T-cell (primary cell): ENCODE measurements at regions not wholly inside any gene's neighbourhood (a gene's known extent, or its start where the extent isn't known, plus 50 kb on each side); places are given as distances from the start of the nearest gene placed in this dataset.

Experiments used
- ATAC-seq, 4 experiments: fragments of 200-7000 bp in 3 of 4; fragments of 150-1000 bp in 1 of 4; cut with Tn5 transposase; replicated peaks in 1 of 4; 1 replicate in 3 of 4; 2 replicates in 1 of 4; pipeline ENCODE4 v1.10.0; 2021; ENCODE audit warnings: moderate library complexity in 3 of 4, mild to moderate bottlenecking in 2 of 4, moderate number of reproducible peaks in 1 of 4
- CTCF ChIA-PET, 2 donors: fragments of 300-600 bp; sonication (Branson Sonifier 250); formaldehyde crosslinking; loops; one replicate each; lab custom pipeline; 2022; ENCODE audit warnings: antibody characterized with exemption in 2 of 2; lab: Charles Lee
- POLR2A ChIA-PET, 2 donors: fragments of 300-600 bp; sonication (Branson Sonifier 250); formaldehyde crosslinking; loops; one replicate each; lab custom pipeline; 2022; ENCODE audit warnings: antibody characterized with exemption in 2 of 2; lab: Charles Lee
- DNase-seq, 35 experiments: peaks; one replicate each; pipeline versions ENCODE4 v3.0.0 to v3.0.0-alpha.2; 2013 to 2023
- H3K27ac ChIP-seq: one replicate; pipeline ENCODE4 v1.5.1; 2013; ENCODE audit warnings: low read length
- H3K27me3 ChIP-seq, 2 experiments: replicated peaks in 1 of 2; 1 replicate in 1 of 2; 2 replicates in 1 of 2; pipeline versions ENCODE4 v1.6.1 to v1.7.0; 2013; ENCODE audit warnings: low read length in 1 of 2, mixed read lengths in 1 of 2; ENCODE audit not compliant: control insufficient read depth in 2 of 2, insufficient read depth in 2 of 2; ENCODE audit errors: extremely low read depth in 1 of 2
- H3K36me3 ChIP-seq, 2 donors: 1 replicate in 1 of 2; 2 replicates in 1 of 2; pipeline versions ENCODE4 v1.6.1 to v1.7.0; 2013; ENCODE audit warnings: low read length in 1 of 2; ENCODE audit not compliant: control insufficient read depth in 2 of 2, insufficient read depth in 1 of 2; ENCODE audit errors: extremely low read depth in 1 of 2
- H3K4me1 ChIP-seq, 2 experiments: 1 replicate in 1 of 2; 2 replicates in 1 of 2; pipeline versions ENCODE4 v1.6.1 to v1.7.0; 2013; ENCODE audit warnings: low read length in 2 of 2, mixed read lengths in 1 of 2; ENCODE audit not compliant: insufficient read depth in 2 of 2, control insufficient read depth in 1 of 2; ENCODE audit errors: extremely low read depth in 1 of 2
- H3K4me3 ChIP-seq, 2 donors: 1 replicate in 1 of 2; 2 replicates in 1 of 2; pipeline versions ENCODE4 v1.5.1 to v1.7.0; 2013; ENCODE audit warnings: mild to moderate bottlenecking in 2 of 2, low read length in 1 of 2, moderate library complexity in 1 of 2; ENCODE audit not compliant: control insufficient read depth in 1 of 2; ENCODE audit errors: extremely low read depth in 1 of 2
- H3K9me3 ChIP-seq: 2 replicates; pipeline ENCODE4 v1.7.0; 2013
- H3K27ac Mint-ChIP-seq, 2 donors: one replicate each; pipeline ENCODE4 v1.8.0; 2020 to 2021; ENCODE audit warnings: mild to moderate bottlenecking in 2 of 2, mixed read lengths in 2 of 2
- H3K27me3 Mint-ChIP-seq, 2 donors: one replicate each; pipeline ENCODE4 v1.8.0; 2021 to 2022; ENCODE audit warnings: mixed read lengths in 2 of 2
- H3K36me3 Mint-ChIP-seq: one replicate; pipeline ENCODE4 v1.8.0; 2021; ENCODE audit warnings: mixed read lengths
- H3K4me1 Mint-ChIP-seq, 3 donors: one replicate each; pipeline ENCODE4 v1.8.0; 2020 to 2022; ENCODE audit warnings: mixed read lengths in 3 of 3, mild to moderate bottlenecking in 1 of 3
- H3K4me3 Mint-ChIP-seq, 3 donors: one replicate each; pipeline ENCODE4 v1.8.0; 2020 to 2022; ENCODE audit warnings: mild to moderate bottlenecking in 3 of 3, mixed read lengths in 3 of 3, moderate library complexity in 3 of 3
- H3K9me3 Mint-ChIP-seq, 3 donors: one replicate each; pipeline ENCODE4 v1.8.0; 2020 to 2022; ENCODE audit warnings: mixed read lengths in 3 of 3
- WGBS: methylation state at CpG from one replicate; pipeline ENCODE4 v1.1.5; 2013; ENCODE audit warnings: missing lambda C conversion rate; ENCODE audit not compliant: insufficient coverage; 5-methylcytosine and 5-hydroxymethylcytosine counted together

DNA sequence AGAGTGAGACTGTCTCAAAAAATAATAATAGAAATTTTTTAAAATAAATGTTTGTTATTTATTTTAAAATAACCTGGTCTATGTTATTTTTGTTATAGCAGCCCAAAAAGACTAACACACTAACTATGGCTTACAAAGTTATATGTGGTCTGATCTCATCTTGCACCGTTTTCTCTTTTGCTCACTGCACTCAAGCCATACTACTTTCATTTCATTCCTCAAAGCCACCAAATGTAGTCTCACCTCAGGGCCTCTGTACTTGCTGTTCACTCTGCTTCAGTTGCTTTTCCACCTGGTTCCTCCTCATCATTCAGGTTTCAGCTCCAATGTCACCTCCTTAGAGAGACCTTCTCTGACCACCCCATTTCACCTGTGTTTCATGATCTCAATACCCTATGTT is 55.2 kb upstream of the MDM1 start:
- no peaks in the 10 kb centered on the region for H3K27me3 ChIP-seq
- Mint-ChIP-seq H3K36me3 (peaks cover 17% of the 10 kb centered on the region), H3K4me1 (peaks cover 14 to 27% (median 25%) of the 10 kb centered on the region in 3 donors), H3K27me3 (no peaks in the 10 kb centered on the region), H3K27ac (no peak overlapping the region), H3K9me3 (peaks cover 9 to 29% (median 9%) of the 10 kb centered on the region in 3 donors), H3K4me3 (no peak overlapping the region)
- H3K4me1 ChIP-seq = peaks cover 0 to 5% of the 10 kb centered on the region in 2 experiments
- WGBS = 57% methylated on average over 1 of the region's 1 CpG
- H3K4me3 ChIP-seq = no peak overlapping the region
- ChIA-PET POLR2A (no interaction called here), CTCF (interaction anchor here in 1 of 2 donors (0.6 kb wide), 1 partner anchor 351 kb away, joined by 3 read pairs; no protein-coding TSS in a partner anchor)
- H3K27ac ChIP-seq = no peak overlapping the region
- H3K9me3 ChIP-seq = peaks cover 5% of the 10 kb centered on the region
- ATAC-seq (no peak), DNase-seq (no peak)
- H3K36me3 ChIP-seq = no peaks in the 10 kb centered on the region

DNA sequence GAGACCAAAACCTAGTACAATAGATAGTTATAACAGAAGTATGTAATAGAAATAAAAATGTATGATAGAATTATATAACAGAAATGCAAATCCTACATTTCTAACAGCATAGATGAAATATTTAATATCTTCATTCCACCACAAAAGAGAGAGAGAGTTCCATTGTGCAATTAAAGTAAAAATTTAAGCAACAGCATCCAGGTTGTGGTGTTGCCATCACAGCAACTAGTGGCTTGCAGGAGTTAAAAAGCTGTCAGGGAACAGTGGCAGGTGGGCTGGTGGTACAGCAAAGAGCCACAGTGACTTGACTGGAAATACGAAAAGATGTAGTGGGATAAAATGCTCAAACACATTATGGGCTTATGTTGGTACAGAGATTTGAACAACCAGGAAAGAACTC is 57.1 kb upstream of the MDM1 start:
- ChIA-PET POLR2A (no interaction called here), CTCF (interaction anchor here in 1 of 2 donors (0.6 kb wide), 1 partner anchor 258 kb away, joined by 4 read pairs; no protein-coding TSS in a partner anchor)
- Histone ChIP-seq H3K27ac (no peak overlapping the region), H3K4me1 (peaks cover 0 to 6% of the 10 kb centered on the region in 2 experiments), H3K9me3 (no peaks in the 10 kb centered on the region), H3K27me3 (no peaks in the 10 kb centered on the region), H3K4me3 (no peak overlapping the region), H3K36me3 (no peaks in the 10 kb centered on the region)
- Mint-ChIP-seq H3K27me3 (no peaks in the 10 kb centered on the region), H3K4me1 (peaks cover 10 to 23% (median 21%) of the 10 kb centered on the region in 3 donors), H3K4me3 (no peak overlapping the region), H3K9me3 (peaks cover 6 to 11% (median 9%) of the 10 kb centered on the region in 3 donors), H3K27ac (no peak overlapping the region), H3K36me3 (peaks cover 14% of the 10 kb centered on the region)
- ATAC-seq (no peak), DNase-seq (no peak)
- WGBS = no CpG with 5 or more reads among the region's 1 CpG

DNA sequence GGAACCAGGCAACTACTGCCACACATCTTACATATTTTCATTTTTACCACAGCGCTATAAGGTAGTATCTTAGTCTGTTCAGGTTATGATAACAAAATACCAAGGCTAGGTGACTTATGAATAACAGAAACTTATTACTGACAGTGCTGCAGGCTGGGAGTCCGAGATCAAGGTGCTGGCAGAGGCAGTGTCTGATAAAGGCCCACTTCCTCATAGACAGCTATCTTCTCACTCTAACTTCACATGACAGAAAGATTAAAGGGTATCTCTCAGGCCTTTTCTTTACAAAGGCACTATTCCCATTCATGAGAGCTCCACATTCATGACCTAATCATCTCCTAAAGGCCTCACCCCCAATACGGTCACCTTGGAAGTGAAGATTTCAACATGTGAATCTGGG is 59.8 kb upstream of the MDM1 start:
- Histone ChIP-seq H3K9me3 (no peaks in the 10 kb centered on the region), H3K27ac (no peak overlapping the region), H3K4me1 (peaks cover 0 to 2% of the 10 kb centered on the region in 2 experiments), H3K4me3 (no peak overlapping the region), H3K27me3 (no peaks in the 10 kb centered on the region), H3K36me3 (no peaks in the 10 kb centered on the region)
- DNase-seq (no peak), ATAC-seq (no peak)
- ChIA-PET POLR2A (interaction anchor here in 1 of 2 donors (0.6 kb wide), 1 partner anchor 270 kb away, joined by 8 read pairs; no protein-coding TSS in a partner anchor), CTCF (interaction anchor here in 1 of 2 donors (0.6 kb wide), 1 partner anchor 17 kb away, joined by 3 read pairs; no protein-coding TSS in a partner anchor)
- H3K4me3 Mint-ChIP-seq = no peak overlapping the region
- peaks cover 0 to 7% (median 6%) of the 10 kb centered on the region in 3 donors for H3K9me3 Mint-ChIP-seq
- no peak overlapping the region for H3K27ac Mint-ChIP-seq
- 100% methylated on average over 1 of the region's 3 CpGs for WGBS
- no peaks in the 10 kb centered on the region for H3K27me3 Mint-ChIP-seq
- peaks cover 5 to 9% (median 5%) of the 10 kb centered on the region in 3 donors for H3K4me1 Mint-ChIP-seq
- peaks cover 9% of the 10 kb centered on the region for H3K36me3 Mint-ChIP-seq

DNA sequence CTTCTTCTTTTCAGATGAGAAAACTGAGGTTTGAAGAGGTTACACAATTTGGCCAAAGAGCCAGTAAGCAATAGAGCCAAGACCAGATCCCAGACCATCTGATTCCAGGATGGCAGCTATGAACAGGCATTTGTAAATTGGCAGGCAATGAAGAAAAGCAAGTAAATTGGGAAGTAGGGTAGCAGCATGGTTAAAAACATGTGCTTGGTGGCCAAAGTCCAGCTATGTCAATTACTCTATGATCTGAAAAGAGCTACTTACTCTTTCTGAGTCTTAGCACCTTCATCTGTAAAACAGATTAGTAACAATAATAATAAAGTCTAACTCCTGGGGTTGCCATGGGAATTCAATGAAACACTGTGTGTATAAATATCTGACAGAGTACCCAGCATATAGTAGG is 60.2 kb upstream of the MDM1 start:
- peaks cover 1 to 7% (median 6%) of the 10 kb centered on the region in 3 donors for H3K9me3 Mint-ChIP-seq
- no peaks in the 10 kb centered on the region for H3K27me3 Mint-ChIP-seq
- ATAC-seq = no peak
- H3K4me3 Mint-ChIP-seq = no peak overlapping the region
- Histone ChIP-seq H3K9me3 (no peaks in the 10 kb centered on the region), H3K36me3 (no peaks in the 10 kb centered on the region), H3K27me3 (no peaks in the 10 kb centered on the region), H3K4me3 (no peak overlapping the region), H3K27ac (no peak overlapping the region), H3K4me1 (peaks cover 0 to 2% of the 10 kb centered on the region in 2 experiments)
- ChIA-PET POLR2A (no interaction called here), CTCF (no interaction called here)
- peaks cover 9% of the 10 kb centered on the region for H3K36me3 Mint-ChIP-seq
- H3K4me1 Mint-ChIP-seq = peaks cover 5 to 9% (median 5%) of the 10 kb centered on the region in 3 donors
- no peak for DNase-seq
- no peak overlapping the region for H3K27ac Mint-ChIP-seq

DNA sequence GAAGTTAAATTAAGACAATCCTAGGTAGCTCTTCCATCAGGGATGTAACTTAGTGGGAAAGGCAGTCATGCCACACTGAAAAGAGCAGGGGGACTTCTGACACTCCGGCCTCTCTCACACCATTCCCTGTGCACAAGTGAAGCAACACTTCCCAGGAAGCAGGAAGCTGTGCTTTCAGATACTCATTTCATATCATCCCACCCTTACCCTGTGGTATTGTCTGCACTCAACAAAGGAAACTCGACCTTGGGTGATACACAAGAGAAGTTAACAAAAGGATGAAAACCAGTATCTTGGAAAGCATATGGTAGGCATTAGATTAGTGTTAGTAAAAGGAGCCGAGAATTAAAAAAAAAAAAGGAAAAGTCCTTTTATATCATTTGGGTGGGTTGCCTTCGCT is 61.3 kb upstream of the MDM1 start:
- Mint-ChIP-seq H3K4me3 (no peak overlapping the region), H3K27ac (no peak overlapping the region), H3K36me3 (peaks cover 9% of the 10 kb centered on the region), H3K27me3 (no peaks in the 10 kb centered on the region), H3K4me1 (peaks cover 5 to 11% (median 5%) of the 10 kb centered on the region in 3 donors), H3K9me3 (peaks cover 6 to 7% (median 6%) of the 10 kb centered on the region in 3 donors)
- DNase-seq (no peak), ATAC-seq (no peak)
- H3K27me3 ChIP-seq = no peaks in the 10 kb centered on the region
- 100% methylated on average over 2 of the region's 4 CpGs for WGBS
- no peaks in the 10 kb centered on the region for H3K36me3 ChIP-seq
- H3K4me3 ChIP-seq = no peak overlapping the region
- H3K27ac ChIP-seq = no peak overlapping the region
- H3K4me1 ChIP-seq = peaks cover 0 to 2% of the 10 kb centered on the region in 2 experiments
- ChIA-PET CTCF (interaction anchor here (0.5 to 0.6 kb wide), 2 partner anchors 47 to 169 kb away, joined by 3 to 4 read pairs; no protein-coding TSS in a partner anchor), POLR2A (interaction anchor here in 1 of 2 donors (0.6 kb wide), 2 partner anchors 18 to 32 kb away, joined by 3 to 4 read pairs; no protein-coding TSS in a partner anchor)
- H3K9me3 ChIP-seq = no peaks in the 10 kb centered on the region

DNA sequence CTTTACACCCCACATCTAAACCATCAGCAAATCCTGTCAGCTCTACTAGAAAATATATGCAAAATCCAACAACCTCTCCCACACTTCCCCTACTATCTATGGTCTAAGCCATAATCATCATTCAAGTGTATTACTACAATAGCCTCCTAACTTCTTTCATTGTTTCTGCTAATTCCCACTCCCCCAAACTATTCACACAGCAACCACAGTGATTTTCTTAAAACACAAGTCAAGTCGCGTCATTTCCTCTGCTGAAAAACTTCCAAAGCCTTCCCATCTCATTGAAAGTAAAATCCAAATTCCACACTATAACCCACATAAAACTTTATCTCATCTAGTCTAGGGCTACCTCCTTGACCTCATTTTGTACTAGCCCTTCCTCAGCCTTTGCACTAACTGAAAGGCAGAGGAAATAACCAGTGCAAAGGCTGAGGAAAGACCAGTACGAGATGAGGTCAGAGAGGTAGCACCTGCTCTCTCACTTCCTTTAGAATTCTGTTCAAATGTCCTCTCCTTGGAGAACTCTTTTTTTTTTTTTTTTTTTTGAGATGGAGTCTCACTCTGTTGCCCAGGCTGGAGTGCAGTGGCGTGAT is 65.5 kb upstream of the MDM1 start:
- H3K27ac Mint-ChIP-seq = no peak overlapping the region
- H3K27me3 Mint-ChIP-seq = no peaks in the 10 kb centered on the region
- no peak overlapping the region for H3K4me3 Mint-ChIP-seq
- H3K9me3 ChIP-seq = no peaks in the 10 kb centered on the region
- no peaks in the 10 kb centered on the region for H3K36me3 ChIP-seq
- no peak for ATAC-seq
- H3K27ac ChIP-seq = no peak overlapping the region
- no peaks in the 10 kb centered on the region for H3K27me3 ChIP-seq
- 100% methylated on average over 2 of the region's 4 CpGs for WGBS
- no peaks in the 10 kb centered on the region for H3K4me1 ChIP-seq
- no peak for DNase-seq
- peaks cover 0 to 6% (median 0%) of the 10 kb centered on the region in 3 donors for H3K9me3 Mint-ChIP-seq
- ChIA-PET CTCF (no interaction called here), POLR2A (no interaction called here)
- no peak overlapping the region for H3K4me3 ChIP-seq
- H3K4me1 Mint-ChIP-seq = peaks cover 5 to 11% (median 5%) of the 10 kb centered on the region in 3 donors
- H3K36me3 Mint-ChIP-seq = no peaks in the 10 kb centered on the region
